CD4-positive, alpha-beta T cell (primary cell): ENCODE measurements at regions not wholly inside any gene's neighbourhood (a gene's known extent, or its start where the extent isn't known, plus 50 kb on each side); places are given as distances from the start of the nearest gene placed in this dataset.

Source experiments
- ATAC-seq: fragments of 200-7000 bp; cut with Tn5 transposase; one replicate; pipeline ENCODE4 v1.10.0; 2022; ENCODE audit warnings: mild to moderate bottlenecking; ENCODE audit not compliant: poor library complexity
- CTCF ChIA-PET: fragments of 350-600 bp; sonication (Branson Sonifier 250); formaldehyde crosslinking; loops from one replicate; lab custom pipeline; 2021; ENCODE audit warnings: antibody characterized with exemption, inconsistent platforms; lab: Charles Lee
- POLR2A ChIA-PET: fragments of 350-600 bp; sonication (Branson Sonifier 250); formaldehyde crosslinking; loops from one replicate; lab custom pipeline; 2021; ENCODE audit warnings: antibody characterized with exemption, inconsistent platforms; lab: Charles Lee
- DNase-seq, 14 experiments: peaks; one replicate each; pipeline ENCODE4 v3.0.0-alpha.2; 2013 to 2020; ENCODE audit warnings: mixed read lengths in 2 of 14
- H3K27ac ChIP-seq, 2 donors: one replicate each; pipeline versions ENCODE4 v1.5.1 to v1.7.0; 2013; ENCODE audit warnings: low read length in 2 of 2, low read depth in 1 of 2, mild to moderate bottlenecking in 1 of 2
- H3K27me3 ChIP-seq, 2 experiments: 1 replicate in 1 of 2; 2 replicates in 1 of 2; pipeline versions ENCODE4 v1.6.1 to v1.7.0; 2013; ENCODE audit warnings: low read length in 2 of 2, control low read depth in 1 of 2, mild to moderate bottlenecking in 1 of 2, moderate library complexity in 1 of 2; ENCODE audit not compliant: insufficient read depth in 2 of 2, control insufficient read depth in 1 of 2
- H3K36me3 ChIP-seq: one replicate; pipeline ENCODE4 v1.6.1; 2013; ENCODE audit warnings: low read length, control low read depth; ENCODE audit not compliant: insufficient read depth
- H3K4me1 ChIP-seq: one replicate; pipeline ENCODE4 v1.6.1; 2013; ENCODE audit warnings: low read length, control low read depth; ENCODE audit not compliant: insufficient read depth
- H3K4me3 ChIP-seq: one replicate; pipeline ENCODE4 v1.5.1; 2013; ENCODE audit warnings: mild to moderate bottlenecking, low read length, moderate library complexity
- H3K9me3 ChIP-seq, 2 experiments: 1 replicate in 1 of 2; 2 replicates in 1 of 2; pipeline versions ENCODE4 v1.6.1 to v1.7.0; 2013; ENCODE audit warnings: low read length in 2 of 2, mild to moderate bottlenecking in 2 of 2, control low read depth in 1 of 2, moderate library complexity in 1 of 2; ENCODE audit not compliant: control insufficient read depth in 1 of 2, insufficient read depth in 1 of 2
- H3K27ac Mint-ChIP-seq: one replicate; pipeline ENCODE4 v1.8.0; 2020; ENCODE audit warnings: mixed read lengths
- H3K27me3 Mint-ChIP-seq: one replicate; pipeline ENCODE4 v1.8.0; 2021; ENCODE audit warnings: mixed read lengths
- H3K36me3 Mint-ChIP-seq: one replicate; pipeline ENCODE4 v1.8.0; 2021; ENCODE audit warnings: low read depth, mixed read lengths
- H3K4me1 Mint-ChIP-seq: one replicate; pipeline ENCODE4 v1.8.0; 2021; ENCODE audit warnings: low read depth, mixed read lengths
- H3K4me3 Mint-ChIP-seq: one replicate; pipeline ENCODE4 v1.8.0; 2020; ENCODE audit warnings: mild to moderate bottlenecking, mixed read lengths
- H3K9me3 Mint-ChIP-seq: one replicate; pipeline ENCODE4 v1.8.0; 2020; ENCODE audit warnings: mixed read lengths
- CTCF ChIP-seq: fragments of 200-600 bp; IDR thresholded peaks from one replicate; pipeline ENCODE4 v1.8.0; 2022; ENCODE audit warnings: antibody characterized with exemption, mild to moderate bottlenecking
- intact Hi-C, 2 experiments: fragments of 100-400 bp; cut with DNase I in 1 of 2; cut with micrococcal nuclease in 1 of 2; formaldehyde crosslinking; loops; one replicate each; pipeline versions ENCODE4 v1.15.1 to v1.9.0; 2023 to 2025; cut with DNase I, micrococcal nuclease

GRCh38 chr18:67300498-67300897, 216.0 kb downstream of the DSEL start:
- ChIA-PET POLR2A (no interaction called here), CTCF (no interaction called here)
- intact Hi-C loops = loop anchor here (1.0 kb wide), 2 partner anchors 9 to 10 kb away; no protein-coding TSS in a partner anchor
- Histone ChIP-seq H3K4me1 (peaks cover 4% of the 10 kb centered on the region), H3K4me3 (no peak overlapping the region), H3K27ac (no peak overlapping the region), H3K36me3 (no peaks in the 10 kb centered on the region), H3K27me3 (no peaks in the 10 kb centered on the region), H3K9me3 (peaks cover 0 to 9% of the 10 kb centered on the region in 2 experiments)
- Mint-ChIP-seq H3K36me3 (peaks cover 8% of the 10 kb centered on the region), H3K4me3 (no peak overlapping the region), H3K27ac (no peak overlapping the region), H3K4me1 (peaks cover 17% of the 10 kb centered on the region), H3K27me3 (no peaks in the 10 kb centered on the region), H3K9me3 (peaks cover 9% of the 10 kb centered on the region)
- ATAC-seq (no peak), DNase-seq (peak in 6 of 14 experiments; percentile 0 to 41 (median 24))
- no peak for TF ChIP-seq CTCF

GRCh38 chr18:67292814-67293213, 223.7 kb downstream of the DSEL start:
- Mint-ChIP-seq H3K36me3 (no peaks in the 10 kb centered on the region), H3K27ac (no peak overlapping the region), H3K4me3 (no peak overlapping the region), H3K4me1 (no peaks in the 10 kb centered on the region), H3K27me3 (no peaks in the 10 kb centered on the region), H3K9me3 (peaks cover 3% of the 10 kb centered on the region)
- H3K9me3 ChIP-seq = no peaks in the 10 kb centered on the region
- H3K27ac ChIP-seq = no peak overlapping the region
- intact Hi-C loops = no loop called here
- H3K4me1 ChIP-seq = no peaks in the 10 kb centered on the region
- H3K27me3 ChIP-seq = no peaks in the 10 kb centered on the region
- H3K36me3 ChIP-seq = no peaks in the 10 kb centered on the region
- no peak for ATAC-seq
- ChIA-PET CTCF (no interaction called here), POLR2A (no interaction called here)
- TF ChIP-seq CTCF = no peak
- H3K4me3 ChIP-seq = no peak overlapping the region
- DNase-seq = no peak

GRCh38 chr18:67290421-67290820, 226.1 kb downstream of the DSEL start:
- H3K4me1 ChIP-seq = no peaks in the 10 kb centered on the region
- ChIA-PET CTCF (no interaction called here), POLR2A (interaction anchor here (0.5 kb wide), 1 partner anchor 17 kb away, joined by 3 read pairs; no protein-coding TSS in a partner anchor)
- no peak overlapping the region for H3K4me3 Mint-ChIP-seq
- H3K27ac Mint-ChIP-seq = no peak overlapping the region
- intact Hi-C loops = loop anchor here in 1 of 2 experiments (1.0 kb wide), 1 partner anchor 10 kb away; no protein-coding TSS in a partner anchor
- TF ChIP-seq CTCF = no peak
- H3K27me3 Mint-ChIP-seq = no peaks in the 10 kb centered on the region
- peaks cover 3% of the 10 kb centered on the region for H3K9me3 Mint-ChIP-seq
- no peak for DNase-seq
- no peaks in the 10 kb centered on the region for H3K36me3 Mint-ChIP-seq
- no peaks in the 10 kb centered on the region for H3K4me1 Mint-ChIP-seq
- H3K36me3 ChIP-seq = no peaks in the 10 kb centered on the region
- H3K27ac ChIP-seq = no peak overlapping the region
- ATAC-seq = no peak
- H3K4me3 ChIP-seq = no peak overlapping the region
- H3K27me3 ChIP-seq = no peaks in the 10 kb centered on the region
- no peaks in the 10 kb centered on the region for H3K9me3 ChIP-seq
